ENCODE measurements at regions not wholly inside any gene's neighbourhood (a gene's known extent, or its start where the extent isn't known, plus 50 kb on each side); places are given as distances from the start of the nearest gene placed in this dataset.
"Not testable (repeated sequence)": the region's sequence is repeated elsewhere in the genome, so short reads cannot be mapped to it uniquely, and the experiment has no call there.

DNA sequence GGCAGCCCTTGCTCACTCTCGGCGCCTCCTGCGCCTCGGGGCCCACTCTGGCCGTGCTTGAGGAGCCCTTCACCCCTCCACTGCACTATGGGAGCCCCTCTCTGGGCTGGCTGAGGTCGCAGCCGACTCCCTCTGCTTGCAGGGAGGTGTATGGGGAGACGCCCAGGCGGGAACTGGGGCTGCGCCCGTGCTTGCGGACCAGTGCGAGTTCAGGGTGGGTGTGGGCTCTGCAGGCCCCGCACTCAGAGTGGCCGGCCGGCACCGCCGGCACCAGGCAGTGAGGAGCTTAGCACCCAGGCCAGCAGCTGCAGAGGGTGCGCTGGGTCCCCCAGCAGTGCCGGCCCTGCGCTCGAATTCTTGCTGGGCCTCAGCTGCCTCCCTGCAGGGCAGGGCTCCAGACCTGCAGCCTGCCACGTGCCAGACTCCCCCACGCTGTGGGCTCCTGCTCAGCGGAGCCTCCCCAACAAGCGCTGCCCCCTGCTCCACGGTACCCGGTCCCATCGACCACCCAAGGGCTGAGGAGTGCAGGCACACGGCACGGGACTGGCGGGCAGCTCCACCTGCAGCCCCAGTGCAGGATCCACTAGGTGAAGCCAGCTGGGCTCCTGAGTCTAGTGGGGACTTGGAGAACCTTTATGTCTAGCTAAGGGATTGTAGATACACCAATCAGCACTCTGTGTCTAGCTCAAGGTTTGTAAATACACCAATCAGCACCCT, 54.0 kb upstream of the WWC2 start:
- H3K36me3 ChIP-seq; H3K4me3 ChIP-seq; intact Hi-C loops (cut with DNase I); H3K9me3 ChIP-seq; DNase-seq; H3K27ac ChIP-seq; H3K4me1 ChIP-seq; H3K27me3 ChIP-seq: not testable (repeated sequence)
- ATAC-seq: peak in 1 of 4 donors; percentile 31
- WGBS, 4 donors: 90 to 95% (median 93%) methylated on average over 17 to 32 of the region's 32 CpGs

DNA sequence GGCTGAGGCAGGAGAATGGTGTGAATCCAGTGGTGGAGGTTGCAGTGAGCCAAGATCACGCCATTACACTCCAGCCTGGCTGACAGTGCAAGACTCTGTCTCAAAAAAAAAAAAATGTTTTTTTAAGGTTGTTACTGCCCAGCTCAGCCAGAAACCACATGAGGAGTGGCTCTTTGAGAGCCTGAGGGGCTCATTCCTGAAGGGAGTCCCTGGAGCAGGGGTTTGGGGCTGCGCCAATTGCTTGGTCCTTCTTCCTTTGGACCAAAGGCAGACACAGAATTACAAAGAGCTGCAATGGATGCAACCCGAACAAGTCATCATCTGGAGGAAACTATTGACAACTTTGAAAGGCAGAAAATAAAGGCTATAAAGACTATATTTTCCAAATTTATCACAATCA, 60.6 kb upstream of the WWC2 start:
- ATAC-seq (no peak), DNase-seq (no peak)
- Histone ChIP-seq H3K36me3 (no peaks in the 10 kb centered on the region), H3K4me1 (no peaks in the 10 kb centered on the region), H3K27me3 (peaks cover 0 to 3% (median 0%) of the 10 kb centered on the region in 9 donors), H3K9me3 (no peaks in the 10 kb centered on the region), H3K27ac (no peak overlapping the region), H3K4me3 (no peak overlapping the region)
- WGBS, 4 donors: 86 to 89% (median 88%) methylated on average over 3 of the region's 3 CpGs
- intact Hi-C loops (cut with DNase I): no loop called here
- TF ChIP-seq, protein P1, sequence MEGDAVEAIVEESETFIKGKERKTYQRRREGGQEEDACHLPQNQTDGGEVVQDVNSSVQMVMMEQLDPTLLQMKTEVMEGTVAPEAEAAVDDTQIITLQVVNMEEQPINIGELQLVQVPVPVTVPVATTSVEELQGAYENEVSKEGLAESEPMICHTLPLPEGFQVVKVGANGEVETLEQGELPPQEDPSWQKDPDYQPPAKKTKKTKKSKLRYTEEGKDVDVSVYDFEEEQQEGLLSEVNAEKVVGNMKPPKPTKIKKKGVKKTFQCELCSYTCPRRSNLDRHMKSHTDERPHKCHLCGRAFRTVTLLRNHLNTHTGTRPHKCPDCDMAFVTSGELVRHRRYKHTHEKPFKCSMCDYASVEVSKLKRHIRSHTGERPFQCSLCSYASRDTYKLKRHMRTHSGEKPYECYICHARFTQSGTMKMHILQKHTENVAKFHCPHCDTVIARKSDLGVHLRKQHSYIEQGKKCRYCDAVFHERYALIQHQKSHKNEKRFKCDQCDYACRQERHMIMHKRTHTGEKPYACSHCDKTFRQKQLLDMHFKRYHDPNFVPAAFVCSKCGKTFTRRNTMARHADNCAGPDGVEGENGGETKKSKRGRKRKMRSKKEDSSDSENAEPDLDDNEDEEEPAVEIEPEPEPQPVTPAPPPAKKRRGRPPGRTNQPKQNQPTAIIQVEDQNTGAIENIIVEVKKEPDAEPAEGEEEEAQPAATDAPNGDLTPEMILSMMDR (IDR thresholded peaks at IDR 0.05): no peak
- no peak for TF ChIP-seq POLR2A (IDR thresholded peaks at IDR 0.05)

DNA sequence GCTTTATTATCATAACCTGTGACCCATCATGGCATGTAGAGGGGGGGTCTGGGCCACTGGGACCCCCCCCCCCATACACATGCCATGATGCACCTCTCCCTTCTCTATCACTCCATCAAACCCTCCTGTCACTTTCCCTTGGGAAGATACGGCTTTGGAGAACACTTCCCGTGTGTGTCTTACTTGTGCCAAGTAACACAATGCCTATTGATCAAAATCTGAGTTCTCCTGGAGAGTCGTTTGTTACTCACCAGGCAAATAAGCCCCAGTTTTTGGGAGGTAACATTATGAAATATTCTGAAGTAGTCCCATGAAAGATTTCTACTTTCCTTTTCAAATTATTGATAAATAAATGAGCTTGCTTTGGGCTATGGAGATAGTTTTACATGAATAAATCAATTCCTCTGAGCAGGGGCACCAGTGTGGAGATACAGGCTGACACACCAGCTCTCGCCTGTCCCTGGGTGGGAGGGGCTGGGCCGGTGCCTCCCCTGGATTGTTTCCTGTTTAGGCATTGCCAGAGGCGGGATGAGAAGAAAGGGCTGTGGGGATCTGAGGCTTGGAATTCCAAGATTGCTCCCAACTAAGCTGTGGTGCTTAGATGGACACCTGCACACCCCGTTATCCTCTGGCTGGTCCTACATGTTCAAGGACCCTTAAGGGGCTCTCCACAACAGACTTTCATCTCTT, 63.2 kb upstream of the WWC2 start:
- 39 to 53% (median 52%) methylated on average over 7 of the region's 7 CpGs for WGBS, 4 donors
- ATAC-seq (no peak), DNase-seq (no peak)
- Histone ChIP-seq H3K27me3 (peaks cover 0 to 3% (median 0%) of the 10 kb centered on the region in 9 donors), H3K36me3 (no peaks in the 10 kb centered on the region), H3K27ac (no peak overlapping the region), H3K4me1 (no peaks in the 10 kb centered on the region), H3K4me3 (no peak overlapping the region), H3K9me3 (no peaks in the 10 kb centered on the region)
- intact Hi-C loops (cut with DNase I): no loop called here
- TF ChIP-seq POLR2A (IDR thresholded peaks at IDR 0.05): no peak
- TF ChIP-seq, protein P1 (IDR thresholded peaks at IDR 0.05): no peak

DNA sequence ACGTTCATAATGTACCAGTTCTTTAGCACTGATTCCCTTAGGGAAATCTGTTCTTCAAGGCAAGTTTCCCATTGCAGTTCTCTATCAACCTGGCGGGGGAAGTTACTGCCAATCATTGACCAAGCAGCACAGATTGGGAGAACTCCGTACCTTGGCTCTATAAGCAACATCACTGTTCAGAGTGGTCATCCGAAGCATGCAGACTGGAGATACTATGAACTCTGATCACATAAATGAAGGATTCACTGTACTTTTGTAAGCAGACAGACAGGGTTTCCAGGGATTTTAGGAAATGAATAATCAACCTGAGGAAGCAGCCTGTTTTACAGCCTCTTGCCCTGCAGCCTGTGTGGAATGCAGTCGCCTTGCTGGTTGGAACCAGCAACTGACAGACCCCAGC, 63.8 kb upstream of the WWC2 start:
- ATAC-seq (no peak), DNase-seq (no peak)
- Histone ChIP-seq H3K36me3 (no peaks in the 10 kb centered on the region), H3K9me3 (no peaks in the 10 kb centered on the region), H3K27me3 (peaks cover 0 to 3% (median 0%) of the 10 kb centered on the region in 9 donors), H3K4me1 (no peaks in the 10 kb centered on the region), H3K4me3 (no peak overlapping the region), H3K27ac (no peak overlapping the region)
- no peak for TF ChIP-seq POLR2A (IDR thresholded peaks at IDR 0.05)
- TF ChIP-seq, protein P1 (IDR thresholded peaks at IDR 0.05): no peak
- intact Hi-C loops (cut with DNase I): no loop called here
- WGBS, 4 donors: 77 to 86% (median 84%) methylated on average over 5 of the region's 5 CpGs
